NAMALWA (cell line): ENCODE measurements at regions not wholly inside any gene's neighbourhood (a gene's known extent, or its start where the extent isn't known, plus 50 kb on each side); places are given as distances from the start of the nearest gene placed in this dataset.

Experiments used
- DNase-seq: peaks from one replicate; pipeline ENCODE4 v3.0.0-alpha.2; 2015; ENCODE audit warnings: low spot score

DNA sequence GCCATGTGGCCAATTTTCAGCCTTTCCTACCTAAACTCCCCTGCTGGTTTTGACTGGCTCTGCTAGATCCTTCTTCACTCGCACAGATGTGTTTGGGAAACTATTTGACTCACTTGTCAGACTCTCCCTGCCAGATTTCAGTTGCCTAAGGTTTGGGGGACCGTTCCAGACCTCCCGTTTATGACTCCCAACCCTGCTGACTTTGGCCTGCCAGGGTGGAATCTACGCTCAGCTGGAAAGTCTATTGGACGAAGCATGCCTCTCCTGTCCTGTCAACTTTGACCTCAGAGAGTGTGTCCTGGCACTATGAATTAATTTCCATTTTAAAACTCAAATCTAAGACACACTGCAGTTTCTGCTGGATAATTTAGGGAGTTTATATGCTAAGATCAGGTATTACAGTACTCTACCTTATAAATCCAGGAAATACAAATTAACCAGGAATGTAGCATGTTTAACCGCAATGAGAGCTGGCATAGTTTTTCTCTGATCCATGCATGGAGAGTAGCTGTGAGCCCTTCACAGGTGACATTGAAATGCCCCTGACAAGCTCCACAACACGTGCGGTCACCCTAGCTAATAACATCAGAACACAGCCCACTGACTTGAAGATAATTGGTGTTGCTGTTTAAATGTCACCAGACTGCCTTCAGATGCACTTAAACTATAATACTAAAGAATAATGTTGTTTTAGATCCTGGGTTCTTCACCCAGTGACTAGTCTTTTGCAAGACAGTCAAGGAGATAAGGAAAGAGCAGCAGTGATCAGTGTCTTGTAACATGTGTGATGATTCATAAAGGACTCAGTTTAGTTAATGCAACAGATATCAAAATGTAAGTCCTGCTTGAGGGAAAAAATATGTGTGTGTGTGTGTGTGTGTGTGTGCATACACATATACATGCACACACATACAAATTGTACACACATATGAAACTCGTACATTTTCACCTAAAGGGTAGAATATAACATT is 223.0 kb upstream of the MCTP2 start:
- DNase-seq, result no peak

DNA sequence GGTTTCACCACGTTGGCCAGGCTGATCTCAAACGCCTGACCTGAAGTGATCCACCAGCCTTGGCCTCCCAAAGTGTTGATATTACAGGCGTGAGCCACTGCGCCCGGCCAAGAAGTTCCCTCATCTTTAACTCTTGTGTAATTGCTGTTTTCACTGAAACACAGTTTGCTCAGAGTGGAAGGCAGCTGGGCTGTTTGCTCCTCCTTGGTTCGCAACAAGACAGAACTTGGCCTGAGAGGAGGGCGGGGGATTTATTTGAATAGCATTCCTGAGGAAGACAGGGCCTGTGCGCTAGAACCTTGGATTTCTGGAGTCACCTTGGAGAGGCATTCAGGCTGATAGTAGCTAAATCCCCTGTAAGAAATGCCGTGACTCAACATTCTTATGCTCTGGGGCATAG is 226.7 kb upstream of the MCTP2 start:
- no peak for DNase-seq

DNA sequence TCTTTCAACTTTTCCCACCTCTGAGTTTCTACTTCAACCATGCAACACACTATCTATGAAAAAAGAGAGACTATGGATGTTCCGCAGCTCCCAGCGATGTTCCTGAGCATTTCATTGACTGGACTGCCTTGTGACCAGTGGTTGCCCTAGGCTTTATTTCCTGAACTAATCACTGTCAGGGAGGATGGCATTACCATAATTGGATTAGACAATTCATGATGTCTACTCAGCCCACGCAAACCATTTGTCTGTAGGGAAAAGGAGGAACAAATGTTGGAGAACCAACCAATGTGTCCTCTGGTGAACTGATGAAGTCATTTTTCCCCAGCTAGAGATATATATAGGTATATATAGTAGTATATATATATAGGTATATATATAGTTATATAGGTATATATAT is 229.3 kb upstream of the MCTP2 start:
- DNase-seq, result no peak

DNA sequence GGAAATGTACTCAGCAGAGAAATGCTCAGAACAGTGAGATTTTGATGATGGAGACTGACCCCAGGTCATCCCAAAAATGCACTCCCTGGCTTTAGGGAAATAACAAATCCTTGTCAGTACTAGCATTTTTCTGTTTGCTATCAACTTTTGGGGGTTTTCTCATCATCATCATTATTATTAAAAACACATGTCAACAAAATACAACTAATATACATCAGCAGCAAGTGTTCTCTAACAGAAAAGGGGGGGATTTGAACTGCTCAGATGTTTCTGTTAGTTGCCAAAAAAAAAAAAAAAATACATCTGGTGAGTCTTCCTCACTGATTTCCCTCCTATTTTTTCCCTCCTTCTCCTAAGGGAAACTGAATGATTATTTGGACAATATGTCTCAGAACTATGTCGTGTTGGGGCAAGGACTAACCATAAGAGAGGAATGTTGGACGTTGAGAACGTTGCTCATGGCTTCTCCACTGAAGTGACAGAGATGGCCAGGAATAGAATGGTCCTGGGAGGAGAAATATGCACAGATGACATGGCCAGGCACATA is 230.0 kb upstream of the MCTP2 start:
- DNase-seq, result no peak

DNA sequence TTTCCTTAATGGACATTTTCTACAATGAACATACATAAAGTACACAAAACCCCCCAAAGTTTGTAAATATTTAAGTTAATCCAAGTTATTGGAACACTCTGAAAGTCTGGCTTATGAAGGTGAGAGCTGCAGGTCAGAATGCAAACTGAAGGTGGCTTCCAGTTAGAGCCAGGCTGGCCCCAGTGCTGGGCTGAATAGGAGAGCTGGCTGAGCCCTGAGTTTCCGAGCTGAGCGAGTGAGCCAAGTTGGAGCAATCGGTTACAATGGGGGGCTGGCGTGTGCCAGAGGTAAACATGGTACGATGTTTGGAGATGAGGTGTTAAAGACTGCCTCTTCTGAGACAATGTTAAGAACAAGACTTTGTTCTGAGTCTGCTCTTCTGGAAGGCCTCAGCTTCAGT is 230.8 kb upstream of the MCTP2 start:
- DNase-seq, result no peak

DNA sequence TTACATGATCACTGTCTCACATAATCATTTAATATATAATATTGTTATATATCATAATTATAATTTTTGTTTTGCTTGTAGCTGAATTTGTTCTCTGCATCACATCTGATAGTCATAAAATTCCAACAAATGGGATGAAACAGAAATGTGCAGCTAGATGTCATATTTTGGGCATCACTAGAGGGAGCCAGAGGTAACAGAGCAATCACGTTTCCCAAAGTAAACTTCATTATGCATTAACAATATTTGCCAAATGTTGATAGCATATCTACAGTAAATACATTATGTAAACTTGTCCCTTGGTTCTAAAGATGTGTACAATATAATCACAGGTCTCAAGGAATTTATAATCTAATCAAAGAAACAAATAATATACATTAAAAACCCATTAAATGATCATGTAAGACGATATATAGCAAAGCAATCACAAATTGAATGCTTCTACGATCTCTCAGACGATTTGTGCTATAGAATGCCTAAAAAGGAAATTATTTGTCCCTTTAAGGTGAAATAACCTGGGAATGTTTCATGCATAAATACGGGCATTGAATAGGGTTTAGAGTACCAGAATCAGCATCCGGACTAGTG is 234.2 kb upstream of the MCTP2 start:
- peak; percentile 28 for DNase-seq

DNA sequence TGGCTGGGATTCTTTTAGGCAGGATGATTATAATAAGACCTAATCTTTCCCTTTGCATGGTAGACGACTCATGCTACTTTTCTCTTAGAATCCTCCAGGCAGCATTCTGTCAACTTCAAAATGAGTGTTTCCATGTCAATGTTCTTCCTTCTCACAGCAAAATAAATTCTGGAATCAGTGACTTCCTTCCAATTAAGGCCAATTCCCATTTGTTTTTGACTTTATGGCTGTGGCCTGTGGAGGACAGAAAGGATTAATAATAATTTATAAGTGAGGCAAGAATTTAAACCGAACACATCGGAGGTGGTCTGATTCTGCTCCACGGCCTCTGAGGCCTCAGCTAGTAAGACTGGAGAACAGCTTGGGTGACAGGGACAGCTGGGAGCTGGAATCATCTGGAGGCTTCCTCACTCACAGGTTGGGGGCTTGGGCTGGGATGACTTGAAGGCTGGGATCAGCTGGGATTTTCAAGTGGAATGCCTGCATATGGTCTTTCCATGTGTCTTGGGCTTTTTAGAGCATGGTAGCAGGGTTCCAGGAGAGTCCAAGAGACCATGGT is 241.8 kb upstream of the MCTP2 start:
- no peak for DNase-seq

DNA sequence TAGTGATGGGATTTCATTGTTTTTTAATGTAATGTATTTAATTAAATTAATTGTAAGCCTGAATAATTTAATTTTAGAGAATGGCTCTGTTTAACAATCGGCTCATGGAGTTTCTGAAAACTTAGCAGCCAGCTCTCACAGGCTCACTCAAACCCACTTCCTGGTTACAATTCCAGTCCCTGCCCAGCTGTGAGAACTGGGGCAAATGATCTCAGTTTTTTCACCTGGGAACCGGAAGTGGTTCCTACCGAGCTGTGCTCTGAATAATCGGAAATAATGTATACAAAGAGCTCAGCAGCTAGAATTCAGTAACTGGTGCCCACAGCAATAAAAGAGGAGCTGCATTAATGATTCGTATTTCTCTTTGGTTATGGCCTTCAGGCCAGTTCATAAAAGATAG is 244.3 kb upstream of the MCTP2 start:
- DNase-seq, result no peak

DNA sequence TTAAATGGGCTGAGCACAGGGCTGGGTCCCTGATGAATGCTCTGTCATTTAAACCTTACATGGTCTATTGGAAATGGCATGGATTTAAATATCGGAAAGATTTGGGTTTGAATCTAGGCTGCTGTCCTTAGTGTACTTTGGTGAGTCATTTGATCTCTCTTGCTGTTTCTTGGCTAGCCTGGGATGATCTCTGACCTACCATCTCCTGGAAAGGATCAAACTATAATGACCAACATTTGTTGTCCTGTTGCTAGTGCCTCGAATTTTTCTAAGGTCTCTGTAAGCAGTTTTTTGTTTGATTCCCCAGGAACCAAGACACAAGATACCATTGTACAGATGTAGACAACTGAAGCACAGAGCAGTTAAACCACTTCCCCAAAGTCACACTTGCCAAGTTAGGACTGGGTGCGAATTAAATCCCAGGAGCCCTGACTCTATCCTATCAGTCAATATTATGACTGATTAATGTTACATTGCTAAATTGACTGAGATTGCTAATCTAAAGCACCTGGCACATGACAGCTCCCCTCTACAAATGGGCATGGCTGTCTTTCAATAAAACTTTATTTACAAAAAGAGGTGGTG is 244.9 kb upstream of the MCTP2 start:
- no peak for DNase-seq

DNA sequence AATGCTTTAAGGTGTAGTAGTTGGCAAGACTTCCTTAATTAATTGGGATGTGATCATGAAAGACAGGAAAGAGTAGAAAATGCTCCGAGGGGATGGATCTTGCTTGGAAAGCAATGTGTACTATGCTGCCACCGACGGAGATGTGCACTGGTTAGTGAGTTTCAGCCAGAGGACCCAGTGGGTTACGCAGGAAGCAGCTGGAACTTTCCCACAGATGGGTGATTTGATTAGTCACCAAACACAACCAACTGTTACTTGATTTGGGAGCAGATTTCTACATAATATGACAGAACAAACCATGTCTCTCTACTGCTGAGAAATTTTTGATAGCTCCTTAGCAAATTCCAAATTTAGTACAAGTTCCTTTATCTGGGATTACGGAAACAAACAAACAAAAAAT is 245.4 kb upstream of the MCTP2 start:
- DNase-seq, result no peak

DNA sequence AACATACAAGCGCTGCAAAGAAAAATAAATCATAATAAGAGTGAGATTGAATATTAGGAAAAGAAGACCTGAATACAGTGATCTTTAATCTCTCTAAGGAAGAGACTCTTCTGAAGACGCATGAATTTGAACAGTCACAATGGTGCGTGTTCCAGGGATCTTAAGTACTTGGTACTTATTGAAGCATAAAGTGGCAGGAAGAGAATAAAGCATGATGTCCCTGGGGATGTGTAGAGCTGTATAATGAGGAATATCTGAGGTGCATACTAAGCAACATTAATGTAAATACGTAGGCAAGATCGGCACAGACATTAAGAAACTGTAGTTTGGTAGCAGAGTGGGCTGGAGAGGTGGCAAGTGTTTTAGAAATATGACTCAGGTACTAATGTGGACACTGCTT is 246.2 kb upstream of the MCTP2 start:
- DNase-seq, result no peak

DNA sequence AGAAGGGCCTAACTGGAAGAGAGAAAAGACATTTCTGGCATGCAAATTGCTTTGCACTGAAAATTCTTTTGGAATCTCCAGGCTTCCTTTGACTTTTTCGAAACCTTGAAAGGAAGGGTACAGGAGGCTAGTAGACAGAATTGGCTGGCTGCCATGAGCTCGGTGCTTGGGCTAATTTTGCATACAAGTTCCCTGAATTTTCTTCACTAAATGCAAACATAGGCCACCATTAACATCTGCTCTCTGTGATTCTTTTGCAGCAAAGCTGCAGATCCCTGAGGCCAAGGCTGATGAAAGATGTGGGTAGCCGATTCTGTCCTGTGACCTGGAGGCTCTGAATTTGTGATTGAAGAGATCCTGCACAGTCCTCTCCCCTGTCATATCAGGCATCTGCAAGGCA is 247.8 kb upstream of the MCTP2 start:
- no peak for DNase-seq

DNA sequence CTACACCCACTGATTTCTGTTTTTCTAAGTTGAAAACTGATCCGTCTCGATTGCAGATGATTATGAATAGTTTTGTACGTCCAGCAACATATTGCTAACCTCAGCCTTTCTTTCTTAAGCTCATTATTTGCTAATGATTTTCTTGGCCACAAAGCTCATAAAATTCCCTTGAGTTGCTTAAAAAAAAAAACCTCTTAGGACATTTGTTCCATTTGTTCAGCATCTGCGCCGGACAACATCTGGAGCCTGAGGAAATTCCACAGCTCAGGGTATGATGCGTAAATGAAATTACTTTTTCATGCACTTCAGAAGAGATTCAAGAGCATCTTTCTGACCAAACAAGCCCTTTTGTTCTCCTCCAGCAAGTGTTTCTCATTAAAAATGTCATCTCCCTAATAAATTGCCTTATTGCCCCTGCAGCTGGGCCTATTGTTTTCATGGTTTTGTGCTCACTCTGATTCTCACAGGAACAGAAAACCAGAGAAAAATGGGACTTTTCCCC is 249.1 kb upstream of the MCTP2 start:
- DNase-seq, result no peak

DNA sequence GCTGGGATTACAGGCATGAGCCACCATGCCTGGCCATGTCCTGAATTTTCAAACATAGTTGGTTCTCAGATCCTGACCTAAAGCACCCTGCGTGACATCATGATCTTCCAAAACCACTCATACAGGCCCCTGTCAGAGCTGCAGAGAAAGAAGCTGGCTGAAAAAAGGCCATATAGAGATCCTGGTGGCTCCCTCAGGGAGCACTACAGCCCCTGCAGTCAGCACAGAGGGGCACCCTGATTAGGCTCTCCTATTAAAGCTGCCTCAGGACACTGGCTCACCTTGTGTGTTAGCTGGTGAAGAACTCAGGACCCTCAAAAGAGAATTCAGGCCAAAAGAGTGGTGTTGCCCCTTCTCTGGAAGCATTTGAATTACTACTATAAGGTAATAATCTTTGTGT is 249.7 kb upstream of the MCTP2 start:
- no peak for DNase-seq

DNA sequence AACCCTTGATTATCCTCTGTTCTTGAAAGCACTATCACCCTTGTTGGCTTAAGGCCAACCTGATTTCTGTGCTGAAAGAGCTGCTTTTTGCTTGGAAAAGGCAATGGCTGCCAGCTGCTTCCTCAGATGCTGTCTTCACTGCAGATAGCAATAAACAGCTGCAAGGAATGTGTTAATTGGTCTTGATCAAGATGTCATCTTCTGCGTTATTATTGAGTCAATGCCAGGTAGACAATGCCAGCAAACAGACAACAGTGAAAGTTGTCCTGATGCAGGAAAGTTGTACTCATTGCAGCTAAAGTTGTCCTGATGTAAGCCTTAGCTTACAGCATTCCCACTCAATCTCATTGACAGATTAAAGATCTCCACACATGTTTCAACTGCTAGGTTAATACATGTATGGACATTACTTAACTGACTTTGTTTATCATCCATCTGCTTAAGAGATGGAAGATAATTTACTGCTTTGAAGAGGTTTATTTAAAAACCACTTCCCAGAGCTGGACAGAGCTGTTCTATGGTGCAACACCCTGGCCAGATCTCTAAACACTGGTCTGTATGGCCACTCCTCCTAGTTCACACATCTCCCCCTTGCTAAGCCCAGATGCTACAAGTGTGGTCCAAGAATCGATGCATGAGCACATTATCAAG is 251.0 kb upstream of the MCTP2 start:
- DNase-seq, result no peak

DNA sequence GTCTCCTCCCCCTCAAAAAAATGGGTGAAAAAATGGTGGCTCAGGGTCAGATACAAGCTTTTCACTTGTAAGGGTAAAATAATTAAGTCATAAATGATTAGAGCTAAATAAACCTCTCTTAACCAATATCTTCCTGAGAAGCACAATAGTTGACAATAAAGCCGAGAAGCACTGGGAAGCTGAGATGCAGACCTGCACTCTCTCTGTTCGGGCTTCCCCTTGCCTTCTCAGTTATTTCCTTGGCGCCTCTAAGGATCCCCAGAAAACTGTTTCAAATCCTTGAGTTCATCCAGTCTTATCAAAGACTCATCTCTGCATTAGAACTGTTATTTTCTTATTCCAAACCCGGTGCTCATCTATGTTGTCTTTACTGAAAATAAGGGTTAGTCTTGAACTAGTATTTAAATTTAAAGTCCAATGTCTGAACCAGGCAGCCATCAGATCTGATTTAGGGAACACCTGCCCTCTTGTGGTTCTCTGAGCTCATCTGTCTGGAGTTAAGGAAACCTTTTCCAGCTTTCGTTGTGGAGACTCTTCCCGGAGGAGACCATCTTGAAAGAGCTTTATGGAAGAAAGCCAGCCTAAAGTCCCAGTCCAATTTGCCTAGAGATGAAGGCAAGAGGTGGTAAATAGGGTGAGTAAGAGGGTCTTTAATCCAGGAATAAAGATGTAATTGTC is 256.4 kb upstream of the MCTP2 start:
- DNase-seq, result no peak

DNA sequence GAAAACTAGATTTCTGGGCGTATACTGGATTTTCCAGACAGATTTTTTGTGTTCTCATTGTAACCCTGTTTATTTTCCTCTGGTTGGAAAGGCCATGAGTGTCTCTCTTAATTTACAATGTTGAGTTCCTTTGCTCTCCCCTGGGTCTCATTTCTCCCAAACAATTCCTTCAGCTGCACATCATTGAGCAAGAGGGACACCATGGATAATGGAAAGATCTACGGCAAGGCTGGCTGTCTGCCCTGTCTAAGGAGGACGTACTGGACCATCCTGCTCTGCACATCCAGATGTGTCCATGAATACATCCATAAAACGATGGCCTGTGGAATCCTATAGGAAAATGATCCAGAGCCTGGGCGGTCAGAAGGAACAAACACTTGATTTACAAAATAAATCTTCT is 258.1 kb upstream of the MCTP2 start:
- no peak for DNase-seq

DNA sequence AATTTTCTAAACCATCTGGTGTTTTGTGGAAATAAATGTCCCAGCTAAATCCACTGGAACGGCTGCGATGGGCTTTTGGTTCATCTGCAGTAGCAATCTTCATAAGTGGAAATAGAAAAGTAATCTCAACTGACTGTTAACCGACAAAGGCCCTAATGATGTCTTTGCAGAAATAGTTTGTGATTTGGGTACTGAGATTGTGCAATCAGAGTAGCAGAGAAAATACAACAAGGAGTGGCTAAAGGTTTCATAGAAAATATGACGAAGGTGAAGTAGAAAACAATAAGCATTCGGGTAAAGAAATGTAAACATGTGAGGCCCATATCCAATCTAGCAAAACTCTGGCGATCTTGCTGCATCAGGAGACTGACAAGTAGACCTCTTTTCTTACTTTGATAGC is 262.6 kb upstream of the MCTP2 start:
- DNase-seq, result no peak

DNA sequence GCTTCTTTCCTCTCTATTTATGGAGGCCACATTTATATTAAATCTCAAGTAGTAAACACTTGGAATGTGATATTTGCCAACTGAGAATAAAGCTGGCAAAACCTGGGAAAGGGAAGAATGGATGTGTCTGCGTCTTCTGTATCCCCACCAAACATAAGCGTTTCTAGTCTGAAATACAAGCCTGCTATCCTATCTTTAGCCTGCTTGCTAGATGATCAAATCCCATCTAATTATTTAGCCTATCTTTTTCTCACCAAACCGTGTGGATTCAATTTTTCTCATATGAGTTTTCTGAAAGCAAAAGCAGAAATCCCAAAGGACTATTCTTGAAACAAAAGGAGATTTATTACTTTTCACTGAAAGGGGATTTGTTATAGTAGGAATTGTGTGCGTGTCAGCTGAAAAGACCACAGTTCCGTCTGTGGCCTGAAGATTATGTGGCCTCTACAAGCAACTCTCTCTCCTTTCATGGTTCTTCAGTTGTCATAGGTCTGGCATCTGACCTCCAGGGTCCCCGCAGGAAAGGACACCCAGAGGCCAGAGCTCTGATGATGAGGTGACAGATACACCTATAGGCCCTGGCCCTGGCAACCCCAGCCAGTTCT is 266.0 kb upstream of the MCTP2 start:
- DNase-seq, result no peak

DNA sequence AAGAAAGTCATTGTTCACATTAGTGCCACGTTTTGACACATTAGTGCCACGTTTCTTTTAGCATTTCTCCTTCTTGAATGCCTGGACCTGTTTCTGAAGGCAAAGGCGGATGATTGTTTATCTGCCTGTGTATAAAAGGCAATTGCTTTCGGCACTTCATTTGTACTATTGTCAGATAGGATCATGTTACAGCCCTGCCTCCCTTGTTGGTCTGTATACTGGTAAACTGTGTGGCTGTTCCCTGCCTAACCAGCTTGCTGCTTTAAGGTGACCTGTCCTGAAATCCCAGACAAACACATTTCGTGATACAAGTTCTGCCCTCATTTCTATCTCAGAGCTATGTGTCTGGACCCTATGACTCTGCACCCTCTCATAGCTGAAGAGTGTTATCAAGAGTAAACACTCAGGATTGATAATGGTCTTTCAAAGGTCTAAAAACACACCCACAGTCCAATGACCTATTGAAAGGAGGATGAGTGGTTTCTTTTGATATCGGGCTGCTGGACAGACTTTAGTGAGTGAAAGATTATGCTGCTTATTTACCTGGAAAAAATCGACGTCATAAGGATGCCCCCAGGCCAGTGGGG is 276.3 kb upstream of the MCTP2 start:
- no peak for DNase-seq

DNA sequence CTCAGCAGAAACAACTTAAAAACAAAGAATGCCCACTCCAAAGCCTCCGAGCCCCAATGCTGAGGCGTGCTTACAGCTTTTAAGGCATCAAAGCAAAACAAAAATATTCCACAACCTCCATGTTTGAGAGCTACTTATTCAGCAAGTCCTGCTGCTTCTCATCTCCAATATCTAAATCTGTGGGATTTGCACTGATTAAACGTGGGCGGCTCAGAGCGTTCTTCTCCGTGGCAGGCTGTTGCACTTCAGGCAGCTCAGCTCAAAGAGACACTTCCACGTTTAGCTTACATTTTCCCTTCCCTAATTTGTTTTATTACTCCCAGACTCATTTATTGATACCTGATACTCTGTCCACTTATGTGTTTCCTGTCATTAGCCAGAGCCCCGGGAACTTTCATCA is 282.6 kb upstream of the MCTP2 start:
- no peak for DNase-seq
